Activated naive CD8-positive, alpha-beta T cell (primary cell): ENCODE measurements at regions not wholly inside any gene's neighbourhood (a gene's known extent, or its start where the extent isn't known, plus 50 kb on each side); places are given as distances from the start of the nearest gene placed in this dataset.

Source experiments
- H3K27ac Mint-ChIP-seq: one replicate; pipeline ENCODE4 v1.8.0; 2021; ENCODE audit warnings: mixed read lengths
- H3K27me3 Mint-ChIP-seq: one replicate; pipeline ENCODE4 v1.8.0; 2021; ENCODE audit warnings: mixed read lengths
- H3K36me3 Mint-ChIP-seq: one replicate; pipeline ENCODE4 v1.8.0; 2021; ENCODE audit warnings: mixed read lengths
- H3K4me1 Mint-ChIP-seq: one replicate; pipeline ENCODE4 v1.8.0; 2021; ENCODE audit warnings: low read depth, mixed read lengths
- H3K4me3 Mint-ChIP-seq: one replicate; pipeline ENCODE4 v1.8.0; 2021; ENCODE audit warnings: mild to moderate bottlenecking, mixed read lengths
- H3K9me3 Mint-ChIP-seq: one replicate; pipeline ENCODE4 v1.8.0; 2021; ENCODE audit warnings: low read depth, mixed read lengths

- Mint-ChIP-seq H3K9me3 (no peaks in the 10 kb centered on the region), H3K27me3 (no peaks in the 10 kb centered on the region), H3K36me3 (peaks cover 4% of the 10 kb centered on the region), H3K27ac (no peak overlapping the region), H3K4me3 (no peak overlapping the region), H3K4me1 (peaks cover 28% of the 10 kb centered on the region)
These were observed 106.3 kb upstream of the TEX13D start for GRCh38 chrX:124226129-124226528.

GRCh38 chrX:124228849-124229248 is 103.6 kb upstream of the TEX13D start:
- Mint-ChIP-seq H3K4me3 (no peak overlapping the region), H3K27ac (no peak overlapping the region), H3K27me3 (no peaks in the 10 kb centered on the region), H3K36me3 (no peaks in the 10 kb centered on the region), H3K9me3 (no peaks in the 10 kb centered on the region), H3K4me1 (peaks cover 18% of the 10 kb centered on the region)

GRCh38 chrX:124229374-124229773 is 103.1 kb upstream of the TEX13D start:
- no peak overlapping the region for H3K27ac Mint-ChIP-seq
- no peaks in the 10 kb centered on the region for H3K27me3 Mint-ChIP-seq
- no peaks in the 10 kb centered on the region for H3K9me3 Mint-ChIP-seq
- peaks cover 17% of the 10 kb centered on the region for H3K4me1 Mint-ChIP-seq
- no peak overlapping the region for H3K4me3 Mint-ChIP-seq
- no peaks in the 10 kb centered on the region for H3K36me3 Mint-ChIP-seq

- no peaks in the 10 kb centered on the region for H3K36me3 Mint-ChIP-seq
- H3K27me3 Mint-ChIP-seq, result no peaks in the 10 kb centered on the region
- no peak overlapping the region for H3K27ac Mint-ChIP-seq
- no peaks in the 10 kb centered on the region for H3K9me3 Mint-ChIP-seq
- H3K4me3 Mint-ChIP-seq, result no peak overlapping the region
- H3K4me1 Mint-ChIP-seq, result peaks cover 14% of the 10 kb centered on the region
These were observed 101.6 kb upstream of the TEX13D start for GRCh38 chrX:124230655-124231450.

GRCh38 chrX:124231451-124231759 is 101.1 kb upstream of the TEX13D start:
- Mint-ChIP-seq H3K27me3 (no peaks in the 10 kb centered on the region), H3K9me3 (no peaks in the 10 kb centered on the region), H3K4me1 (peaks cover 12% of the 10 kb centered on the region), H3K36me3 (no peaks in the 10 kb centered on the region), H3K4me3 (no peak overlapping the region), H3K27ac (no peak overlapping the region)

- Mint-ChIP-seq H3K27me3 (no peaks in the 10 kb centered on the region), H3K27ac (no peak overlapping the region), H3K4me1 (peaks cover 18% of the 10 kb centered on the region), H3K9me3 (no peaks in the 10 kb centered on the region), H3K4me3 (no peak overlapping the region), H3K36me3 (no peaks in the 10 kb centered on the region)
These were observed 99.8 kb upstream of the TEX13D start for GRCh38 chrX:124232523-124233201.

GRCh38 chrX:124234348-124234747 is 98.1 kb upstream of the TEX13D start:
- peaks cover 34% of the 10 kb centered on the region for H3K4me1 Mint-ChIP-seq
- no peaks in the 10 kb centered on the region for H3K9me3 Mint-ChIP-seq
- H3K4me3 Mint-ChIP-seq, result no peak overlapping the region
- no peaks in the 10 kb centered on the region for H3K27me3 Mint-ChIP-seq
- H3K27ac Mint-ChIP-seq, result no peak overlapping the region
- no peaks in the 10 kb centered on the region for H3K36me3 Mint-ChIP-seq

GRCh38 chrX:124238268-124238667 is 94.2 kb upstream of the TEX13D start:
- H3K9me3 Mint-ChIP-seq, result no peaks in the 10 kb centered on the region
- H3K27ac Mint-ChIP-seq, result peak overlapping the region; percentile 81
- no peaks in the 10 kb centered on the region for H3K36me3 Mint-ChIP-seq
- H3K4me1 Mint-ChIP-seq, result peaks cover 43% of the 10 kb centered on the region
- H3K4me3 Mint-ChIP-seq, result peak overlapping the region; percentile 62
- no peaks in the 10 kb centered on the region for H3K27me3 Mint-ChIP-seq

GRCh38 chrX:124239324-124239723 is 93.1 kb upstream of the TEX13D start:
- no peaks in the 10 kb centered on the region for H3K9me3 Mint-ChIP-seq
- H3K27me3 Mint-ChIP-seq, result no peaks in the 10 kb centered on the region
- H3K36me3 Mint-ChIP-seq, result no peaks in the 10 kb centered on the region
- H3K4me1 Mint-ChIP-seq, result peaks cover 43% of the 10 kb centered on the region
- peak overlapping the region; percentile 52 for H3K4me3 Mint-ChIP-seq
- H3K27ac Mint-ChIP-seq, result peak overlapping the region; percentile 88

GRCh38 chrX:124239911-124240310 is 92.5 kb upstream of the TEX13D start:
- Mint-ChIP-seq H3K36me3 (no peaks in the 10 kb centered on the region), H3K9me3 (no peaks in the 10 kb centered on the region), H3K27me3 (no peaks in the 10 kb centered on the region), H3K4me3 (peak overlapping the region; percentile 60), H3K4me1 (peaks cover 42% of the 10 kb centered on the region), H3K27ac (peak overlapping the region; percentile 88)

- H3K27me3 Mint-ChIP-seq, result no peaks in the 10 kb centered on the region
- peak overlapping the region; percentile 60 for H3K4me3 Mint-ChIP-seq
These were observed 92.0 kb upstream of the TEX13D start for GRCh38 chrX:124240422-124240821.

GRCh38 chrX:124242131-124242530 is 90.3 kb upstream of the TEX13D start:
- Mint-ChIP-seq H3K27ac (no peak overlapping the region), H3K4me1 (peaks cover 37% of the 10 kb centered on the region), H3K4me3 (no peak overlapping the region), H3K27me3 (no peaks in the 10 kb centered on the region), H3K36me3 (no peaks in the 10 kb centered on the region), H3K9me3 (no peaks in the 10 kb centered on the region)

More at GRCh38 chrX:124240422-124240821, 92.0 kb upstream of the TEX13D start:
- Mint-ChIP-seq H3K9me3 (no peaks in the 10 kb centered on the region), H3K36me3 (no peaks in the 10 kb centered on the region), H3K4me1 (peaks cover 43% of the 10 kb centered on the region), H3K27ac (peak overlapping the region; percentile 88)

- Mint-ChIP-seq H3K4me1 (peaks cover 4% of the 10 kb centered on the region), H3K4me3 (no peak overlapping the region), H3K27ac (no peak overlapping the region), H3K9me3 (no peaks in the 10 kb centered on the region), H3K27me3 (no peaks in the 10 kb centered on the region), H3K36me3 (peaks cover 4% of the 10 kb centered on the region)
These were observed 83.1 kb upstream of the TEX13D start for GRCh38 chrX:124249345-124249744.

GRCh38 chrX:124250835-124251437 is 81.5 kb upstream of the TEX13D start:
- peaks cover 5% of the 10 kb centered on the region for H3K4me1 Mint-ChIP-seq
- no peak overlapping the region for H3K4me3 Mint-ChIP-seq
- no peaks in the 10 kb centered on the region for H3K9me3 Mint-ChIP-seq
- H3K36me3 Mint-ChIP-seq, result peaks cover 4% of the 10 kb centered on the region
- H3K27ac Mint-ChIP-seq, result no peak overlapping the region
- H3K27me3 Mint-ChIP-seq, result no peaks in the 10 kb centered on the region

GRCh38 chrX:124254611-124255010 is 77.8 kb upstream of the TEX13D start:
- Mint-ChIP-seq H3K27ac (no peak overlapping the region), H3K4me3 (no peak overlapping the region), H3K36me3 (no peaks in the 10 kb centered on the region), H3K4me1 (peaks cover 18% of the 10 kb centered on the region), H3K27me3 (no peaks in the 10 kb centered on the region), H3K9me3 (no peaks in the 10 kb centered on the region)
